DND-41 (cell line): ENCODE measurements at regions not wholly inside any gene's neighbourhood (a gene's known extent, or its start where the extent isn't known, plus 50 kb on each side); places are given as distances from the start of the nearest gene placed in this dataset.

Source experiments
- EZH2 ChIP-seq: IDR thresholded peaks from 3 replicates; pipeline ENCODE4 v1.6.1; 2012; ENCODE audit warnings: borderline replicate concordance, low read depth, mild to moderate bottlenecking, moderate library complexity, low read length, inconsistent platforms; ENCODE audit not compliant: severe bottlenecking
- TF ChIP-seq, protein P1 (sequence below): IDR thresholded peaks from 2 replicates; pipeline ENCODE4 v1.5.1; 2012; ENCODE audit warnings: borderline replicate concordance, low read length, moderate library complexity, mild to moderate bottlenecking; ENCODE audit not compliant: poor library complexity, severe bottlenecking; ENCODE audit errors: extremely low read depth

DNA sequence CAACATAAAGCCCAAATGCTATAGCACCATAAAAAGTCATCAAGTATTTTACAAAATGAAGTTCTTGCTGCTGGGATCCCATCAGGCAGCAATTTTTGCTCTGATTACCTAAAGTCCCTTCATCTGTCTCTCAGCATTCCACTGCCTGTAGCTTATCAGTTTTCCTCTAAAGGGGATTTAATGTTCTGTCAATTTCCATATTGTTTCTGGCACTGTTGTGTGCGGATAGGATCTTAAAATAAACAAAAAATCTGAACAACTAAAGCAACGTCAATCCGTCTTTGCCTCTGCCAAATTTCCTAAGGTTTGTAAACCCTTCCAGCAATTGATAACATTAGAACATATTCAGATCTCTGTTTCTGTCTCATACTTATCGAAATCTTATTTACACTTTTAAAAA is 1126.3 kb upstream of the RAG2 start:
- TF ChIP-seq, protein P1, sequence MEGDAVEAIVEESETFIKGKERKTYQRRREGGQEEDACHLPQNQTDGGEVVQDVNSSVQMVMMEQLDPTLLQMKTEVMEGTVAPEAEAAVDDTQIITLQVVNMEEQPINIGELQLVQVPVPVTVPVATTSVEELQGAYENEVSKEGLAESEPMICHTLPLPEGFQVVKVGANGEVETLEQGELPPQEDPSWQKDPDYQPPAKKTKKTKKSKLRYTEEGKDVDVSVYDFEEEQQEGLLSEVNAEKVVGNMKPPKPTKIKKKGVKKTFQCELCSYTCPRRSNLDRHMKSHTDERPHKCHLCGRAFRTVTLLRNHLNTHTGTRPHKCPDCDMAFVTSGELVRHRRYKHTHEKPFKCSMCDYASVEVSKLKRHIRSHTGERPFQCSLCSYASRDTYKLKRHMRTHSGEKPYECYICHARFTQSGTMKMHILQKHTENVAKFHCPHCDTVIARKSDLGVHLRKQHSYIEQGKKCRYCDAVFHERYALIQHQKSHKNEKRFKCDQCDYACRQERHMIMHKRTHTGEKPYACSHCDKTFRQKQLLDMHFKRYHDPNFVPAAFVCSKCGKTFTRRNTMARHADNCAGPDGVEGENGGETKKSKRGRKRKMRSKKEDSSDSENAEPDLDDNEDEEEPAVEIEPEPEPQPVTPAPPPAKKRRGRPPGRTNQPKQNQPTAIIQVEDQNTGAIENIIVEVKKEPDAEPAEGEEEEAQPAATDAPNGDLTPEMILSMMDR = no peak
- no peak for TF ChIP-seq EZH2
